Heart left ventricle (tissue), 13 donors: ENCODE measurements at regions not wholly inside any gene's neighbourhood (a gene's known extent, or its start where the extent isn't known, plus 50 kb on each side); places are given as distances from the start of the nearest gene placed in this dataset.
"Not testable (repeated sequence)": the region's sequence is repeated elsewhere in the genome, so short reads cannot be mapped to it uniquely, and the experiment has no call there.

Experiments
- CTCF ChIP-seq, 12 donors: fragments of 200-600 bp; sonication (generic) in 4 of 12; IDR thresholded peaks; one replicate each; pipeline versions ENCODE4 v1.5.0 to v1.8.0; 2018 to 2022; ENCODE audit warnings: antibody characterized with exemption in 12 of 12, mild to moderate bottlenecking in 5 of 12
- POLR2A ChIP-seq, 2 donors: fragments of 450-650 bp; IDR thresholded peaks; one replicate each; pipeline ENCODE4 v1.6.1; 2017; ENCODE audit warnings: antibody characterized with exemption in 2 of 2, mild to moderate bottlenecking in 2 of 2, moderate library complexity in 2 of 2
- donor health status: ischemic (EF 13 %, LVEDD 7.1; RV severe dilation, severe dysfunction).
- donor health status: DM: no; HTN: yes; CAD: no.
- donor health status: DM: no; HTN: no; CAD: no.
- donor health status: ischemic (EF 25% LVEDD 6.9; RV normal size, moderate dysfunction).
- donor health status: ischemic (EF 25% LVEDD 5.7; RV mildly dilated, moderate dysfunction).
- donor health status: ischemic (EF 35%, LVEDD 5.7; RV mildly dilated, moderate dysfunction).
- donor health status: nonischemic (EF 11% LVEDD 7.7; RV severe dilation, severe dysfunction).
- donor health status: DM: yes; HTN: yes; CAD: no.
- donor health status: PGD.
- donor health status: ischemic (EF 29% LVEDD 5.4; RV normal size, mild dysfunction).
- donor health status: nonischemic (EF 23%, LVEDD 6.1; RV moderate dilation, normal function).

- TF ChIP-seq CTCF, POLR2A (IDR thresholded peaks at IDR 0.05): not testable (repeated sequence)
Observed at GRCh38 chr9:41619254-41619653, 430.1 kb upstream of the ZNG1F start.
